Left lung (tissue), 4 donors: ENCODE measurements at regions not wholly inside any gene's neighbourhood (a gene's known extent, or its start where the extent isn't known, plus 50 kb on each side); places are given as distances from the start of the nearest gene placed in this dataset.

Source experiments
- ATAC-seq: fragments of 200-7000 bp; cut with Tn5 transposase; one replicate; pipeline ENCODE4 v1.9.1; 2020; ENCODE audit warnings: moderate library complexity
- DNase-seq, 4 donors: peaks; one replicate each; pipeline ENCODE4 v3.0.0-alpha.2; 2013 to 2020
- H3K27ac ChIP-seq, 2 donors: fragments of 200-600 bp; sonication (generic) in 1 of 2; one replicate each; pipeline versions ENCODE4 v1.5.0 to v1.8.0; 2020 to 2021
- H3K27me3 ChIP-seq, 2 donors: fragments of 200-600 bp; sonication (generic) in 1 of 2; one replicate each; pipeline versions ENCODE4 v1.5.0 to v1.8.0; 2020 to 2021
- H3K36me3 ChIP-seq, 2 donors: fragments of 200-600 bp; sonication (generic) in 1 of 2; one replicate each; pipeline versions ENCODE4 v1.5.0 to v1.8.0; 2020 to 2021
- H3K4me1 ChIP-seq, 2 donors: fragments of 200-600 bp; one replicate each; pipeline ENCODE4 v1.8.0; 2021
- H3K4me3 ChIP-seq, 2 donors: fragments of 200-600 bp; sonication (generic) in 1 of 2; one replicate each; pipeline versions ENCODE4 v1.5.0 to v1.8.0; 2020 to 2021; ENCODE audit warnings: mild to moderate bottlenecking in 1 of 2
- H3K9me3 ChIP-seq, 2 donors: fragments of 200-600 bp; sonication (generic) in 1 of 2; one replicate each; pipeline versions ENCODE4 v1.5.0 to v1.8.0; 2020 to 2021
- intact Hi-C, 2 donors: fragments of 100-400 bp; cut with DNase I; formaldehyde crosslinking; loops; one replicate each; pipeline versions ENCODE4 v1.11.2 to v1.14.2; 2022
- TF ChIP-seq, protein P1 (sequence below), 2 donors: fragments of 200-600 bp; sonication (generic) in 1 of 2; IDR thresholded peaks; one replicate each; pipeline versions ENCODE4 v1.5.0 to v1.8.0; 2021; ENCODE audit warnings: antibody characterized with exemption in 2 of 2
- donor health status: DM: no; HTN: yes; CAD: no.
- donor health status: DM: no; HTN: no; CAD: no.

DNA sequence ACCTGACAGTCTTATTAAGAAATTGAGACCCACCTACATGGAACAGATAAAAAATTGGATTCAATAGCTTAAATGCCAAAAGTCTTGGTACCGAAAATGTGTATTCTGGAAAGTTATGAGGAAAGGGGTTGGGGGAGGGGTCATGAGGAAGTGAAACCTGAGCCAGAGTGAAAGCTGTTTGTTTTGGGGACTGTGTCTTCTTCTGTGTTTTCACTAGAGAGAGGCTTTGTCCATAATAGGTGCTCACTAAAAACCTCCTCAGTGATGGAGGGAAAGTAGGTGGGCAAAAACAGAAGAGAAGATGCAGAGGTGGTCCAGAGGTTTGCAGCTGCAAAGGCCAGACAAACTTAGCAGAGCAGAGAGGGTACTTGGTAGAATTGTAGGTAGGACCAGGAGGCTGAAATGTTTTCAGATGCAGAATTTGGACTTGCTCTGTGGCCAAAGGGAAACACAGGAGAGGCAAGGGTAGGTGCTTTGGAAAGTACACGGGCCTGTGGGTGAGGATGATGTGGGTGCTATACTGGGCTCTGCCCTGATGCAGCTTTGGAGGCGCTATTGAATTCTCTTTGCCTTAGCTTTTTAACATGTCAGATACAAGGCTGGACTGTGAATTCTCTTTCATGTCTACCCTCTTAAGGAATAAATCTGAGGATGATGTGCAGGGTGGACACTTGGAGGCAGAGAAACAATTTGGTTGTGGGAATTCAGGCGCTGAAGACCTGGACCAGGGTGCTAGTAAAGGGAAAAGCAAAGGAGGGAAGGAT lies 254.6 kb downstream of the PTEN start:
- peaks cover 0 to 76% of the 10 kb centered on the region in 2 donors for H3K4me1 ChIP-seq
- no peaks in the 10 kb centered on the region for H3K9me3 ChIP-seq
- no peak for DNase-seq
- no peak overlapping the region for H3K4me3 ChIP-seq
- no peaks in the 10 kb centered on the region for H3K36me3 ChIP-seq
- no peaks in the 10 kb centered on the region for H3K27me3 ChIP-seq
- H3K27ac ChIP-seq = peak overlapping the region in 1 of 2 donors; percentile 6
- intact Hi-C loops = no loop called here
- TF ChIP-seq, protein P1, sequence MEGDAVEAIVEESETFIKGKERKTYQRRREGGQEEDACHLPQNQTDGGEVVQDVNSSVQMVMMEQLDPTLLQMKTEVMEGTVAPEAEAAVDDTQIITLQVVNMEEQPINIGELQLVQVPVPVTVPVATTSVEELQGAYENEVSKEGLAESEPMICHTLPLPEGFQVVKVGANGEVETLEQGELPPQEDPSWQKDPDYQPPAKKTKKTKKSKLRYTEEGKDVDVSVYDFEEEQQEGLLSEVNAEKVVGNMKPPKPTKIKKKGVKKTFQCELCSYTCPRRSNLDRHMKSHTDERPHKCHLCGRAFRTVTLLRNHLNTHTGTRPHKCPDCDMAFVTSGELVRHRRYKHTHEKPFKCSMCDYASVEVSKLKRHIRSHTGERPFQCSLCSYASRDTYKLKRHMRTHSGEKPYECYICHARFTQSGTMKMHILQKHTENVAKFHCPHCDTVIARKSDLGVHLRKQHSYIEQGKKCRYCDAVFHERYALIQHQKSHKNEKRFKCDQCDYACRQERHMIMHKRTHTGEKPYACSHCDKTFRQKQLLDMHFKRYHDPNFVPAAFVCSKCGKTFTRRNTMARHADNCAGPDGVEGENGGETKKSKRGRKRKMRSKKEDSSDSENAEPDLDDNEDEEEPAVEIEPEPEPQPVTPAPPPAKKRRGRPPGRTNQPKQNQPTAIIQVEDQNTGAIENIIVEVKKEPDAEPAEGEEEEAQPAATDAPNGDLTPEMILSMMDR (IDR thresholded peaks at IDR 0.05) = peak in 1 of 2 donors; percentile 8
- ATAC-seq = peak; percentile 10

DNA sequence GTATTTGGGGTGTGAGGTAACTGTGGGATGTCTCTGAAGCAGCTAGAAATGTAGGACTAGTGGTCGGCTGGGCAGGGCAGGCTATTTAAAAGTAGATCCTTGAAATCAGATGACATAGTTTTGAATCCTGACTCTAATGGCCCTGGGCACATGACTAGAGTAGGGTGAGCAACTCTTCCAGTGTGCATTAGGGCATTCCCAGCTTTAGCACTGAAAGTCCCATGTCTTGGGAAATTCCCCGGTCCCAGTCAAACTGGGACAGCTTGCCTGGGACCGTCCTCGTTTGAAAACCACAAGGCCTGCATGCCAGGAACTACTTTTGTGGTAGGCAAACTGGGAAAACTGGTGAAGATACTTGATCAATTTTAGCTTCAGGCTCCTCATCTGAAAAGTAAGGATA lies 255.3 kb downstream of the PTEN start:
- Histone ChIP-seq H3K4me1 (peaks cover 0 to 69% of the 10 kb centered on the region in 2 donors), H3K9me3 (no peaks in the 10 kb centered on the region), H3K36me3 (no peaks in the 10 kb centered on the region), H3K27ac (peak overlapping the region in 1 of 2 donors; percentile 6), H3K4me3 (no peak overlapping the region), H3K27me3 (no peaks in the 10 kb centered on the region)
- no peak for DNase-seq
- ATAC-seq = peak; percentile 14
- intact Hi-C loops = no loop called here
- TF ChIP-seq, protein P1 (IDR thresholded peaks at IDR 0.05) = no peak

DNA sequence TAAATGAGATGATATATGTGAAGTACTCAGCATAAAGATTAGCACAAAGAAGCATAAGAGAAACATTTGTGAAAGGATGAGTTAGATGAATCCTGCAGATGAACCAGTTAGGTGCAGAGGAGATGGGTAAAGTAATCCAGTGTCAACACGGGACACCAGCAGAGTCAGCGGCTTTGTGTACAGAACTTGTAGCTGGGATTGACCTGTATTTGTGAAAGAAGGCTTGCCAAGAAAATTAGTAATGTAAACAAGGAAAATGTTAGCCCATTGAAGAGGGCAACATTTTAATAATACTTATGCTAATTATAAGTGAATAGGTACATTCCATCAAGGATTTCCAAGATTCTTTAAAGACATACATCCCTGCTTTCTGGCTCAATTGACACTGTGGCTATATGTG lies 255.7 kb downstream of the PTEN start:
- H3K36me3 ChIP-seq = no peaks in the 10 kb centered on the region
- intact Hi-C loops = no loop called here
- TF ChIP-seq, protein P1 (IDR thresholded peaks at IDR 0.05) = no peak
- no peaks in the 10 kb centered on the region for H3K27me3 ChIP-seq
- H3K27ac ChIP-seq = peak overlapping the region in 1 of 2 donors; percentile 6
- no peak for DNase-seq
- no peak overlapping the region for H3K4me3 ChIP-seq
- peak; percentile 57 for ATAC-seq
- peaks cover 0 to 65% of the 10 kb centered on the region in 2 donors for H3K4me1 ChIP-seq
- no peaks in the 10 kb centered on the region for H3K9me3 ChIP-seq

DNA sequence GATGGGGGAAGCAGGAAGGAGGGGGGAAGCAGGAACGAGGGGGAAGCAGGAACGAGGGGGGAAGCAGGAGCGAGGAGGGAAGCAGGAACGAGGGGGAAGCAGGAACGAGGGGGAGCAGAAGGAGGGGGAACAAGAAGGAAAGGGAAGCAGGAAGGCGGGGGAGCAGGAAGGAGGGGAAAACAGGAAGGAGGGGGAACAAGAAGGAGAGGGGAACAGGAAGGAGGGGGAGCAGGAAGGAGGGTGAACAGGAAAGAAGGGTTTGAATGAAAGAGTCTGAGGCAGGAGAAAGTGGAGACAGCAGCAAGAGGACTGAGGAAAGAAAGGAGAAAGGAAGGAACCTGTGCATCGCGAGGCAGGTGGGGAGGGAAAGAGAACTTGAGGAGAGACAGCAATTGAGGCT lies 256.6 kb downstream of the PTEN start:
- no peak for DNase-seq
- Histone ChIP-seq H3K27me3 (no peaks in the 10 kb centered on the region), H3K9me3 (no peaks in the 10 kb centered on the region), H3K27ac (peak overlapping the region in 1 of 2 donors; percentile 75), H3K4me3 (no peak overlapping the region), H3K4me1 (peaks cover 0 to 55% of the 10 kb centered on the region in 2 donors), H3K36me3 (no peaks in the 10 kb centered on the region)
- no peak for ATAC-seq
- TF ChIP-seq, protein P1 (IDR thresholded peaks at IDR 0.05) = no peak
- intact Hi-C loops = no loop called here

DNA sequence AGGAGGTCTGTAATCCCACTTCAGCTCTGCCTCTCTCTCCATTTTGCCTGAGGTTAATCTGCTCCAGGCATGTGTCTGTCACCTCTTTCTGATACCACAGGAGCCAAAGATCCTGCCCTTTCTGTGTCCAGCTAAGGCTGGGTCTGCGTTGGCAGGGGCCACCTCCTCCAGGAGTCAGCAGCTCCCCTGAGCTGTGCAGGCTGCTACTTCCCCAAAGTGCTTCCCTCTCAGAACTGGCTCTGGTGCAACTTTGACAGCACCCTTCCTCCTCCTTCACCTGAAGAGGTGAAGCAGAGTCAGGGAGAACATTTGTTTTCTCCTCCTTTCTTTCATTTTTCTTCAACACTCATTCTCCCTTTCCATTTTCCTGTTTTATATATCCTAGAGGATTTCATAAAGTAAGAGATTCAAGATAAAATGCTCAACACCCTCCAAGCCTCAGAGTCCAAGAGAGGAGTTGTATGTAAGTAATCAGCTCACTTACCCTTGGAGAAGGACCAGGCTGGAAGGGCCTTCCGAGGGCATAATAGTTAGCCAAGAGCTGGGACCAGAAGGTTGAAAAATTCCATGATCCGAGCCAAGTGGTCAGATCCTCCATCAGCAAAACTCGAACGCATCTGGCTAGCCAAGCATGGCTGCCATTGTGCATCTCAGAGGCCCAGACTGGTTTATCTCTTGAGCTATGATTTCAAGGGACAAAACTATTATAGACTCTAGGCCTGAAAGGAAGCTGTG lies 257.3 kb downstream of the PTEN start:
- Histone ChIP-seq H3K27ac (peak overlapping the region in 1 of 2 donors; percentile 75), H3K36me3 (no peaks in the 10 kb centered on the region), H3K4me1 (peaks cover 0 to 51% of the 10 kb centered on the region in 2 donors), H3K4me3 (no peak overlapping the region), H3K9me3 (no peaks in the 10 kb centered on the region), H3K27me3 (no peaks in the 10 kb centered on the region)
- DNase-seq (peak in 2 of 4 donors; percentile 52 to 79), ATAC-seq (peak; percentile 58)
- TF ChIP-seq, protein P1 (IDR thresholded peaks at IDR 0.05) = no peak
- intact Hi-C loops = no loop called here
